ENCODE measurements at regions not wholly inside any gene's neighbourhood (a gene's known extent, or its start where the extent isn't known, plus 50 kb on each side); places are given as distances from the start of the nearest gene placed in this dataset.

DNA sequence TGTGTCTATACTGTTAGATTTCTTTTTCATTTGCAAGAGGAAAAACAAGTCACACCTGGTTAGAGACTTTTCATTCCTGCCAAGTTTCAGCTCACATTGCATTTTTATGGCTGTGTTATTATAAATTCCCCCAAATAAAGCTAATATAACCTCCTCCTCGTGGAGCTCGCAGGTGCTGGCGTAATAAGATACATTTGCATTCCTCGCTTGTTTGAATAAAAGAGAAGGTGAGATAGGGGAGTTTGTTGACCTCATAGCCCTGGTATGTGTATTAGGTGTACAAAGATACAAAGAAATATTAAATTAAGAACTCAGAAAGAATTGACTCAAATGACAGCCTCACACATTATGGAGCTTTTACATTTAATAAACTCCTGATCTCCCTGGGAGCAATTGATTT is 257.7 kb upstream of the SP8 start:
- TF ChIP-seq, protein P1, sequence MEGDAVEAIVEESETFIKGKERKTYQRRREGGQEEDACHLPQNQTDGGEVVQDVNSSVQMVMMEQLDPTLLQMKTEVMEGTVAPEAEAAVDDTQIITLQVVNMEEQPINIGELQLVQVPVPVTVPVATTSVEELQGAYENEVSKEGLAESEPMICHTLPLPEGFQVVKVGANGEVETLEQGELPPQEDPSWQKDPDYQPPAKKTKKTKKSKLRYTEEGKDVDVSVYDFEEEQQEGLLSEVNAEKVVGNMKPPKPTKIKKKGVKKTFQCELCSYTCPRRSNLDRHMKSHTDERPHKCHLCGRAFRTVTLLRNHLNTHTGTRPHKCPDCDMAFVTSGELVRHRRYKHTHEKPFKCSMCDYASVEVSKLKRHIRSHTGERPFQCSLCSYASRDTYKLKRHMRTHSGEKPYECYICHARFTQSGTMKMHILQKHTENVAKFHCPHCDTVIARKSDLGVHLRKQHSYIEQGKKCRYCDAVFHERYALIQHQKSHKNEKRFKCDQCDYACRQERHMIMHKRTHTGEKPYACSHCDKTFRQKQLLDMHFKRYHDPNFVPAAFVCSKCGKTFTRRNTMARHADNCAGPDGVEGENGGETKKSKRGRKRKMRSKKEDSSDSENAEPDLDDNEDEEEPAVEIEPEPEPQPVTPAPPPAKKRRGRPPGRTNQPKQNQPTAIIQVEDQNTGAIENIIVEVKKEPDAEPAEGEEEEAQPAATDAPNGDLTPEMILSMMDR (IDR thresholded peaks at IDR 0.05), result no peak
- TF ChIP-seq ZFX (IDR thresholded peaks at IDR 0.05; ENCODE audit: borderline replicate concordance), result no peak
